Kidney (tissue), 13 donors: ENCODE measurements at regions not wholly inside any gene's neighbourhood (a gene's known extent, or its start where the extent isn't known, plus 50 kb on each side); places are given as distances from the start of the nearest gene placed in this dataset.

Experiments
- DNase-seq, 5 donors: peaks; one replicate each; pipeline ENCODE4 v3.0.0-alpha.2; 2013 to 2020
- FAIRE-seq: peaks from 2 replicates; lab custom pipeline; 2012; peaks lifted over from hg19 to GRCh38; lab: Jason Lieb, UNC
- H3K27ac ChIP-seq, 2 donors: one replicate each; pipeline ENCODE4 v1.7.0; 2013; ENCODE audit warnings: low read depth in 2 of 2, low read length in 2 of 2, inconsistent platforms in 1 of 2
- H3K27me3 ChIP-seq: one replicate; pipeline ENCODE4 v1.7.1; 2013; ENCODE audit warnings: low read length, inconsistent platforms; ENCODE audit not compliant: control insufficient read depth, insufficient read depth
- H3K36me3 ChIP-seq, 3 donors: one replicate each; pipeline versions ENCODE4 v1.7.0 to v1.7.1; 2013; ENCODE audit warnings: low read length in 3 of 3, control low read depth in 1 of 3, inconsistent platforms in 1 of 3; ENCODE audit not compliant: insufficient read depth in 3 of 3, control insufficient read depth in 2 of 3
- H3K4me1 ChIP-seq, 3 donors: one replicate each; pipeline versions ENCODE4 v1.7.0 to v1.7.1; 2013; ENCODE audit warnings: low read length in 3 of 3, inconsistent platforms in 1 of 3, low read depth in 1 of 3; ENCODE audit not compliant: control insufficient read depth in 2 of 3, insufficient read depth in 2 of 3
- H3K4me3 ChIP-seq, 3 donors: one replicate each; pipeline versions ENCODE4 v1.7.0 to v1.8.1; 2013; ENCODE audit warnings: low read length in 3 of 3, control low read depth in 1 of 3, inconsistent platforms in 1 of 3
- H3K9ac ChIP-seq, 3 donors: one replicate each; pipeline versions ENCODE4 v1.7.0 to v1.7.1; 2013; ENCODE audit warnings: low read length in 3 of 3, control low read depth in 1 of 3, inconsistent platforms in 1 of 3
- H3K9me3 ChIP-seq, 3 donors: one replicate each; pipeline versions ENCODE4 v1.7.0 to v1.7.1; 2013; ENCODE audit warnings: low read length in 3 of 3, control low read depth in 1 of 3, inconsistent platforms in 1 of 3; ENCODE audit not compliant: control insufficient read depth in 2 of 3, insufficient read depth in 1 of 3
- intact Hi-C: fragments of 100-400 bp; cut with DNase I; formaldehyde crosslinking; loops from one replicate; pipeline ENCODE4 v1.11.1; 2022
- TF ChIP-seq, protein P1 (sequence below): IDR thresholded peaks from 3 replicates; pipeline ENCODE4 v1.5.1; 2012; ENCODE audit warnings: mild to moderate bottlenecking, moderate library complexity, borderline replicate concordance; ENCODE audit not compliant: insufficient read depth; ENCODE audit errors: extremely low read depth
- donor health status: control.
- donor health status: control.
- donor health status: control.
- donor health status: control.
- donor health status: control.
- donor health status: DM: yes; HTN: yes; CAD: no.
- donor health status: Normal renal cell carcinoma (clear cell type).

DNA sequence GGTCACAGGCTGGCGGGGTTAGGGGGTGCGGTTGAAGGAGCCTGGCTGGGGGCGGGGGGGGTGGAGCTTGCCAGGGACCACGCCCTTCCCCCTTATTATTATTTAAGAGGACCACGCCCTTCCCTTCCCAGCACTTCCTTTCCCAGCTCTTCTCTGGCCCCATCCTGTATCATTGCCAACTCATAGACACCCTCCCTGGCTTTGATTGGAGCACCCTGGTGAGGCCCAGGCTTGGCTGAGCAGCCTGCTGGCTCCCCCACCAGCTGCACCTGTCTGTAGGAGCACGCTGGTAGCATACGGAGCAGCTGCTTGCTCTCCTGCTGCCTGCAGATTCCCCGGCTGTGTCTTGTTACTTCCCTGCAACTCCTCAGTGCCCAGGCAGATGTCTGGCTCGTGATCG, 62.5 kb upstream of the PDX1 start:
- DNase-seq, result no peak
- intact Hi-C loops, result no loop called here
- no peak overlapping the region for H3K4me3 ChIP-seq
- no peaks in the 10 kb centered on the region for H3K27me3 ChIP-seq
- H3K4me1 ChIP-seq, result no peaks in the 10 kb centered on the region
- no peaks in the 10 kb centered on the region for H3K36me3 ChIP-seq
- no peak overlapping the region for H3K27ac ChIP-seq
- TF ChIP-seq, protein P1, sequence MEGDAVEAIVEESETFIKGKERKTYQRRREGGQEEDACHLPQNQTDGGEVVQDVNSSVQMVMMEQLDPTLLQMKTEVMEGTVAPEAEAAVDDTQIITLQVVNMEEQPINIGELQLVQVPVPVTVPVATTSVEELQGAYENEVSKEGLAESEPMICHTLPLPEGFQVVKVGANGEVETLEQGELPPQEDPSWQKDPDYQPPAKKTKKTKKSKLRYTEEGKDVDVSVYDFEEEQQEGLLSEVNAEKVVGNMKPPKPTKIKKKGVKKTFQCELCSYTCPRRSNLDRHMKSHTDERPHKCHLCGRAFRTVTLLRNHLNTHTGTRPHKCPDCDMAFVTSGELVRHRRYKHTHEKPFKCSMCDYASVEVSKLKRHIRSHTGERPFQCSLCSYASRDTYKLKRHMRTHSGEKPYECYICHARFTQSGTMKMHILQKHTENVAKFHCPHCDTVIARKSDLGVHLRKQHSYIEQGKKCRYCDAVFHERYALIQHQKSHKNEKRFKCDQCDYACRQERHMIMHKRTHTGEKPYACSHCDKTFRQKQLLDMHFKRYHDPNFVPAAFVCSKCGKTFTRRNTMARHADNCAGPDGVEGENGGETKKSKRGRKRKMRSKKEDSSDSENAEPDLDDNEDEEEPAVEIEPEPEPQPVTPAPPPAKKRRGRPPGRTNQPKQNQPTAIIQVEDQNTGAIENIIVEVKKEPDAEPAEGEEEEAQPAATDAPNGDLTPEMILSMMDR, result no peak
- no peak for FAIRE-seq
- no peak overlapping the region for H3K9ac ChIP-seq
- H3K9me3 ChIP-seq, result no peaks in the 10 kb centered on the region

DNA sequence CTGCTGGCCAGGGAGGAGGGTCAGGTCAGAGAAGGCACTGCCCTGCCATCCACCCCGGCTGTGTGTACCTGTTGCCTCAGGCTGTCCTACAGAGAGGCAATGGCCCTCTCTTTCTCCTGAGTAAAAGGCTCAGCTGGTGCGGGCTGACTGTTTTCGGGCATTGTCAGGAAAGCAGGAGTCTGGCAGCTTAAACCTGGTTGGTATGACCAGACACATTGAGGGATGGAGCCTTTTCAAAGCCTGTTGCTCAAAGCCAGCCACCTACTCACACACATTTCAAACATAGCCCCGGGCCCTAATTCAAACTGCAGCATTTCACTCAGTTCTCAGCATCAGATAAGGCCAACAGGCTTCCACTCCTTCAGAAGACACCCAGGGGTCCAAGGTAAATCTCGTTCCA, 61.8 kb upstream of the PDX1 start:
- TF ChIP-seq, protein P1, result no peak
- FAIRE-seq, result no peak
- H3K4me3 ChIP-seq, result no peak overlapping the region
- H3K36me3 ChIP-seq, result no peaks in the 10 kb centered on the region
- no peak overlapping the region for H3K9ac ChIP-seq
- no peaks in the 10 kb centered on the region for H3K27me3 ChIP-seq
- no peak overlapping the region for H3K27ac ChIP-seq
- no peaks in the 10 kb centered on the region for H3K9me3 ChIP-seq
- intact Hi-C loops, result no loop called here
- no peak for DNase-seq
- no peaks in the 10 kb centered on the region for H3K4me1 ChIP-seq

DNA sequence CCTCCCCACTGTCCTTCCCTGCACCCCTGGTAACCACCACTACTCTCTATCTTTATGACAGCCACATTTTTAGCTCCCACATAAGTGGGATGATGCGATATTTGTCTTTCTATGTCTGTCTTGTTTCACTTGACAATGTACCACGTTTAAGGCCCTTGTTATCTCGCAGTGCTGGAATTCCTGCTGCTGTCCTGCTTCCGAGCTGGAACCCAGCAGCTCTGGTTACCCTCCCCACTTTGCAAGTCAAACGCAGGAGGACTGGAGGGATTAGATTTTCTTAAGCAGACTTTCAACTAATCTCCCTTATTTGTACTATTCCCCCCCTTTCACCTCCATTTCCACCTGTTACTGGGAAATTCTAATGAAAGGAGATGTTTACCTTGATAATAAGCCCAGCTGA, 59.1 kb upstream of the PDX1 start:
- no peak for DNase-seq
- intact Hi-C loops, result no loop called here
- Histone ChIP-seq H3K9me3 (no peaks in the 10 kb centered on the region), H3K4me1 (no peaks in the 10 kb centered on the region), H3K9ac (no peak overlapping the region), H3K4me3 (no peak overlapping the region), H3K36me3 (no peaks in the 10 kb centered on the region), H3K27me3 (no peaks in the 10 kb centered on the region), H3K27ac (no peak overlapping the region)
- FAIRE-seq, result no peak
- TF ChIP-seq, protein P1, result no peak

DNA sequence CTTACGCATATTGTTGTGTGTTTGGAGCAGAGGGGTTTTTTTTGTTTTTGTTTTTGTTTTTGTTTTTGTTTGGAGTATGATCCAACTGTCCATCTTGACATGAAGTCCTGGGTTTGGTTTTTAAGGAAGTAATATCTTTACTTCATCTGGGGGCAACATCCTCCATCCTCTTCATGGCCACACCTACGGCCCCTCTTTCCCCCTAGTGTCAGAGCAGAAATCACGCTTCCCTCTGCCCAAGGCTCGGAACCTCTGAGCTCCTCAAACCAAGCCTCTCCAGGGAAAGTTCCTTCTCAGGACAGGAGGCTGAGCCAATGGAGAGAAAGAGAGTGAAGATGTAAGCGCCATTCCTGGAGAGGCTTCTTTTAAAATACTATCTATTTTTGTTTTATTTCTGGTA, 58.6 kb upstream of the PDX1 start:
- H3K36me3 ChIP-seq, result no peaks in the 10 kb centered on the region
- no peak overlapping the region for H3K4me3 ChIP-seq
- H3K9ac ChIP-seq, result no peak overlapping the region
- DNase-seq (no peak), FAIRE-seq (no peak)
- no peaks in the 10 kb centered on the region for H3K27me3 ChIP-seq
- intact Hi-C loops, result no loop called here
- H3K27ac ChIP-seq, result no peak overlapping the region
- no peaks in the 10 kb centered on the region for H3K4me1 ChIP-seq
- TF ChIP-seq, protein P1, result no peak
- H3K9me3 ChIP-seq, result no peaks in the 10 kb centered on the region
